ENCODE measurements at regions not wholly inside any gene's neighbourhood (a gene's known extent, or its start where the extent isn't known, plus 50 kb on each side); places are given as distances from the start of the nearest gene placed in this dataset.

GRCh38 chr1:218211241-218211640 is 73.9 kb upstream of the RRP15 start:
- no peaks in the 10 kb centered on the region for H3K36me3 ChIP-seq (ENCODE audit: control insufficient read depth, insufficient read depth, low read length)
- no peaks in the 10 kb centered on the region for H3K9me3 Mint-ChIP-seq
- no peak overlapping the region for H3K9ac ChIP-seq (ENCODE audit: extremely low read depth, low read length, poor library complexity, severe bottlenecking)
- H3K4me1 Mint-ChIP-seq, result peaks cover 9% of the 10 kb centered on the region
- H3K27me3 ChIP-seq (ENCODE audit: control insufficient read depth, insufficient read depth, low read length, poor library complexity, severe bottlenecking), result no peaks in the 10 kb centered on the region
- no peak overlapping the region for H3K4me3 Mint-ChIP-seq
- no peaks in the 10 kb centered on the region for H3K36me3 Mint-ChIP-seq (ENCODE audit: low read depth)
- no peak overlapping the region for H3K4me3 ChIP-seq (ENCODE audit: low read length)
- no peak for TF ChIP-seq CTCF (conservative IDR thresholded peaks at IDR 0.05)
- H3K4me1 ChIP-seq (ENCODE audit: control insufficient read depth, insufficient read depth, low read length), result no peaks in the 10 kb centered on the region
- peaks cover 8% of the 10 kb centered on the region for H3K27me3 Mint-ChIP-seq (ENCODE audit: insufficient read depth)
- H3K27ac Mint-ChIP-seq, result no peak overlapping the region
- no peak overlapping the region for H3K27ac ChIP-seq (ENCODE audit: low read depth, low read length)
- no peak for DNase-seq
- no peaks in the 10 kb centered on the region for H3K9me3 ChIP-seq (ENCODE audit: control insufficient read depth, low read length)

- Mint-ChIP-seq H3K27ac (peak overlapping the region; percentile 64), H3K27me3 (ENCODE audit: insufficient read depth) (peaks cover 8% of the 10 kb centered on the region)
- no peak for TF ChIP-seq CTCF (conservative IDR thresholded peaks at IDR 0.05)
Observed at GRCh38 chr1:218217040-218217439, 68.1 kb upstream of the RRP15 start.

GRCh38 chr1:218219460-218219859 is 65.6 kb upstream of the RRP15 start:
- H3K27ac ChIP-seq (ENCODE audit: low read depth, low read length), result no peak overlapping the region

More at GRCh38 chr1:218217040-218217439, 68.1 kb upstream of the RRP15 start:
- Histone ChIP-seq H3K36me3 (ENCODE audit: control insufficient read depth, insufficient read depth, low read length) (no peaks in the 10 kb centered on the region), H3K27ac (ENCODE audit: low read depth, low read length) (no peak overlapping the region), H3K9ac (ENCODE audit: extremely low read depth, low read length, poor library complexity, severe bottlenecking) (no peak overlapping the region), H3K27me3 (ENCODE audit: control insufficient read depth, insufficient read depth, low read length, poor library complexity, severe bottlenecking) (no peaks in the 10 kb centered on the region), H3K4me3 (ENCODE audit: low read length) (no peak overlapping the region), H3K4me1 (ENCODE audit: control insufficient read depth, insufficient read depth, low read length) (no peaks in the 10 kb centered on the region), H3K9me3 (ENCODE audit: control insufficient read depth, low read length) (no peaks in the 10 kb centered on the region)
- Mint-ChIP-seq H3K4me3 (no peak overlapping the region), H3K4me1 (peaks cover 26% of the 10 kb centered on the region), H3K9me3 (no peaks in the 10 kb centered on the region), H3K36me3 (ENCODE audit: low read depth) (no peaks in the 10 kb centered on the region)
- DNase-seq, result no peak
- 71 to 81% methylated on average over 3 to 4 of the region's 4 CpGs for WGBS, 2 experiments (ENCODE audit: insufficient coverage in 1 of 2, insufficient read length in 1 of 2)

More at GRCh38 chr1:218219460-218219859, 65.6 kb upstream of the RRP15 start:
- H3K9me3 Mint-ChIP-seq, result no peaks in the 10 kb centered on the region
- Histone ChIP-seq H3K9ac (ENCODE audit: extremely low read depth, low read length, poor library complexity, severe bottlenecking) (no peak overlapping the region), H3K4me1 (ENCODE audit: control insufficient read depth, insufficient read depth, low read length) (no peaks in the 10 kb centered on the region), H3K4me3 (ENCODE audit: low read length) (no peak overlapping the region), H3K36me3 (ENCODE audit: control insufficient read depth, insufficient read depth, low read length) (no peaks in the 10 kb centered on the region), H3K9me3 (ENCODE audit: control insufficient read depth, low read length) (no peaks in the 10 kb centered on the region), H3K27me3 (ENCODE audit: control insufficient read depth, insufficient read depth, low read length, poor library complexity, severe bottlenecking) (no peaks in the 10 kb centered on the region)
- peaks cover 28% of the 10 kb centered on the region for H3K4me1 Mint-ChIP-seq
- TF ChIP-seq CTCF (conservative IDR thresholded peaks at IDR 0.05), result no peak
- H3K27me3 Mint-ChIP-seq (ENCODE audit: insufficient read depth), result peaks cover 2% of the 10 kb centered on the region
- H3K27ac Mint-ChIP-seq, result no peak overlapping the region
- no peaks in the 10 kb centered on the region for H3K36me3 Mint-ChIP-seq (ENCODE audit: low read depth)
- no peak overlapping the region for H3K4me3 Mint-ChIP-seq
- WGBS, 2 experiments (ENCODE audit: insufficient coverage in 1 of 2, insufficient read length in 1 of 2), result 90% methylated on average over 2 of the region's 2 CpGs; no CpG with 5 or more reads in 1 of the 2 experiments
- DNase-seq, result no peak

Data from endodermal cell (in vitro differentiated cells).